Activated CD4-positive, CD25-positive, alpha-beta regulatory T cell treated with anti-CD3 and anti-CD28 coated beads, Interleukin-2, amount 50 U/mL, for 24 hours (primary cell): ENCODE measurements at regions not wholly inside any gene's neighbourhood (a gene's known extent, or its start where the extent isn't known, plus 50 kb on each side); places are given as distances from the start of the nearest gene placed in this dataset.

Experiments used
- ATAC-seq, 2 donors: fragments of 150-1000 bp; cut with Tn5 transposase; one replicate each; pipeline ENCODE4 v1.10.0; 2021; ENCODE audit warnings: mild to moderate bottlenecking in 1 of 2, moderate library complexity in 1 of 2

DNA sequence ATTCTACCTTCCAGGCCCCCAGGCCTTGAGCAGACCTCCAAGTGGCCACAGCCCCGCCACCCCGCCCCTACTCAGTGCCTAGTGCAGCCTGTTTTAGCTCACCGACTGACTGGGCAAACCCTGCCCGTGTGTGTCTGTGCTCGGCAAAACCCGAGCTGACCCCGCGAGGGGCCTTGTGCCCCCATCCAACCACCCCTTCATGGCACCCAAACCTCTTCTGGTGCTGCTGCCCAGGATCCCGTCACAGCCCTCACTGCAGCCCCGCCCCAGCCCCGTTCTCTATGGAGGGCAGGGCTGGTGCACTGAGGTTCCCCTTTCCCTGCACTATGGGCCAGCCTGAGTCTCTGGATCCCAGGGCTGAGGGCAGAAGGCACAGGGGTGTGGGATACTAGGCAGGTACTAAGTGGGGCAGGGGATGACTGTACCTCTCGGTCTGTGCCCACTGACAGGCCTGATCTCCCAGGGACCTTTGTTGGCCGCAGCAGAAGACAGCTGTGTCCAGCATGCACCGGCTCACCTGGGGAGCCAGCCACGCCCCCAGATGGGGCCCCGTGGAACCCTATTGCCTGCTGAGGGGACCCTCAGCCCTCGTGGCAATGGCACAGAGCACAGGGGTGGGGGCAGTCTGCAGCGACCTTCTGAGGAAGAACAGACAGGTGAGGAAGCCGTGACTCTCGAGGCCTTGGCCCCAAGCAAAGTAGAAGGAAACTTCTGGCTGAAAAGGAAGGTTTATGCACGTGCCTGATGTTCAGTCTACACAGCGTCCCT, 69.9 kb upstream of the OTOS start:
- ATAC-seq: no peak

DNA sequence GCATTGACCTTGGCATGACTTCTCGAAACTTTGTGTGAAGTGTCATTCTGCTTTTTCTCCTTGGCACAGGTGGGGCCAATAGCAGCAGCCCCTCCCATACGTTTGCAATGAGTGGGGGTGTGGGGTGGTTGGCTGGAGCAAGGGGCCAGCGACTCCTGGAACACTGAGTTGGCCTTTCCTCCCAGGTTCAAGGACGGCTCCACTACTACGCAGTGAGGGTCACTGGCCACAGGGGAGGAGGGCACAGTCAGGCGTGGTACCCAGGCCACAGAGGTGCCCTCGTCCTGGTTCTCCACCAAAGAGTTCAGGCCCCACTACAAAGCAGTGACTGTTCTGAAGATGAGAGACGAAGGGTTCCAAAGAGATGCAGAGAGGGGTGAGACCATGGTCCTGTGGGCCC, 70.6 kb upstream of the OTOS start:
- no peak for ATAC-seq

DNA sequence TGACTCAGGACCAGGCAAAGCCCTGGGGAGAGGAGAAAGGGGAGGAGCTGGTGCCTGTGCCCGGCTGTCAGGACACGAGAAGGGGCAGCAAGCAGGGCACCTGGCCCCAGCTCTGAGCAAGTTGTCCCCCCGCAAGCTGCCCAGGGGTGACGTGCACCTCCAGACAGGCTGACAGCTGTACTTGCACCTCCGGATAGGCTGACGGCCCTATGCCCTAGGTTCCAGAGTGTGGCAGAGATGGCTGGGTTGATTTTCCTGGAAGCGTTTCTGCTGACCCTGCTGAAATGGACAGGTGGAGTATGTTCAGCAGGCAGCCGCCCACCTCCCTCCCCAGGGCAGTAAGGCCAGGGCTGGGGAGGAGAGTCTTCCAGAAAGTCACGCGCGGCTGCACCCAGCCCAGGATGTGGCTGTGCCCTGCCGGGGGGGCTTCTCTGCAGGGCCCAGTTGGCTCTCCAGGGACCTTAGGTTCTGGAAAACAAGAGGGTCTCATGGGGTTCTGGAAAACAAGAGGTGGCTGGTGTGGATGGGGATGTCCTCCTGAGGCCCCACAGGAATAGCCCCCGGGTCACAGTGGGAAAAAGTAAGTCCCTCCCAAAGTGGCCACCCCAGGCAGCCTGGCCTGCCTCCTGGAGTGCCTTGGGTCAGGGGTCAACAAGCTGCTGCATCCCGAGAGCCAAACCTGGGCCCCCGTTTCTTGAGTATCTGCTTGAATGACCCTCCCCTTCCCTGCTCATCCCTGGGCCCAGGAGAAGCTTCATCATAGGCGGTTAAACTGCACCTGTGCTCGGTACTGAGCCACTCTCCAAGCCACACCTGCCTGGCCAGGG, 71.4 kb upstream of the OTOS start:
- ATAC-seq: no peak

DNA sequence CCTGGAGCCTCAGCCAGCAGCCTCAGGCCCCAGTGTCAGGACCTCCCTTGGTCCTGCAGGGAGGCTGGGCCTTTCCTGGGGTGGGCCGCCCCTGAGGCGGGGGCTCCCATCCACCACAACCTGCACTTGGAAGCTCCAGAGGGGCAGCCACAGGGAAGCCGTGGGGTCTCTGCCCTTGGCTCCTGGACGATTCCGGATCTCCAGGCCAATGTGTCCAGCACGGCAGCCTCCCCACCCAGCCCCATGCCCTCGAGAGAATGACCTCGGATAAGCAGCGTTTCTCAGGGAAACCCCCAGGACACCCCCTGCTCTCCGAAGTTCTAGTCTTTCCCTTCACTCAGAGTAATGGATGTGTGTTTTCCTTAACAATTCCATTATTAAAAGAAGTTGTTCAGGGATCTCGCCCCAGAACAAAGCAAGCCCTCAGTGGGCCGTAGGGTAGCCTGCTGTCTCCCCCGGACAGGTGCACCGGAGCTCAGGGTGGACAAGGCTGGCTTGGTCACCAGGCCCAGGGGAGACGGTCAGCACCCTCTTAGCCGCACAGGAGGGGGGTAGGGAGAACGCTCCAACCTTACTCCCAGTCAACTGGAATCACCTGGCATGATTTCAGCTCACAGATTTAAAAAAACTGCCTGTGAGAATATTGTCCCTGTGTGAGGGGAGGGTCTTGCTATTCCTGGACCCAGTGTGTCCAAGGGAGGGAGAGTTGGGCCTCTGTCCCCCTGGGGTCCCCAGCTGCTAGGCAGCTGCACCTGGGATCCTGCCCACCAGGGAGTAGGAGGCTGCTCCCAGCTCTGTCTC, 72.2 kb upstream of the OTOS start:
- ATAC-seq: no peak

DNA sequence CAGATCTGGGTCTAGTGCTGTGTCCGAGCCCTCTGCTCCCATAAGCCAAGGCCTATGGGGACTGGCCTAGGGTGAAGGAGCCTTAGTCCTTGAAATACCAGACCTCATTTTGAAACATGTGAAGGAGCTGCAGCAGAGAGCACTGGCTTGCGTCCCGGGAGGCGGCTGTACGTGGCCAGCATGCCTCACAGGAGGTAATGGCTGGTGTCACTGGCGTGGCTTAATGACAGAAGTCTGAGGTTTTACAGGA, 72.7 kb upstream of the OTOS start:
- no peak for ATAC-seq

DNA sequence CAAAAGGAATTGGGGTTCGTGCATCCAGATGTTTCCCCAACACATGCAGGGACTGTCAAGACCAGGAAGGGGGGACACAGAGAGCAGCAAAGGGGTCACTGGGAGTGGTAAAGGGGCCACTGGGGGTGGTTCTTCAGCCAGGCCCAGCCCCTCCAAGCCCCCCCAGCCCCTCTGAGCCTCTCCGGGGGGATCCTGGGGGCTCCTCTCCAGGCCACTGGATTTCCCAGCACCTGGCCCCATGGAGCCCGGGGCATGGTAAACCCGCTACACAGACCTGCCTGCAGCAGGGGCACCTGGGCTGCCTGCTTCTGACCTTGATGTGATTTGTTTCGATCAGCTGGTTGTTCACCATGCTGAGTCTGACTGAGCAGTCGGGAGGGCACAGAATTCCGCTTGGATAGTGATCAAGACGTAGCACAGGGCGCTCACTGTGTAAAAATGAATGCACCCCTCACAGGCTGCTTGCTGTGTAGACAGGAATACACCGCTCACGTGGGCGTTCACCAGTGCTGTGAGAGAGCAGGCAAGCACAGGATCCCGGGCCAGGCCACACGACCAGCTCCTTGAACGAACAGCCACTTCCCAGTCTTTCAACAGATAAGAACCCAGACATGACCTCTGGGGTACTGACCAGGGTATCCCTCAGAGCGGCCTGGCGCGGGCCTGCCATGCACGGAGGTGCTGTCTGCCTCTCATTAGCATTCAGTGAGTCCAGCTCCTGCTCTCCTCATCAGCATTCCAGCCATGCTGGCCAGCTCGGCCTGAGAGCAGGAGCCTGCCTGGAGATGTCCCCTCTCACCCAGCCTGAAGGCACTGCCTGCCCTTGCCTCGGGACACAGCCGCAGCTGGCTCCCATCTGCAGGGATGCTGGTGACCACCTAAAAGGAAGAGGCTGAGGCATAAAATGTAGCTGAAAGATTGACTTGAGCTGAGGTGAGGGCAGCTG, 73.3 kb upstream of the OTOS start:
- no peak for ATAC-seq

DNA sequence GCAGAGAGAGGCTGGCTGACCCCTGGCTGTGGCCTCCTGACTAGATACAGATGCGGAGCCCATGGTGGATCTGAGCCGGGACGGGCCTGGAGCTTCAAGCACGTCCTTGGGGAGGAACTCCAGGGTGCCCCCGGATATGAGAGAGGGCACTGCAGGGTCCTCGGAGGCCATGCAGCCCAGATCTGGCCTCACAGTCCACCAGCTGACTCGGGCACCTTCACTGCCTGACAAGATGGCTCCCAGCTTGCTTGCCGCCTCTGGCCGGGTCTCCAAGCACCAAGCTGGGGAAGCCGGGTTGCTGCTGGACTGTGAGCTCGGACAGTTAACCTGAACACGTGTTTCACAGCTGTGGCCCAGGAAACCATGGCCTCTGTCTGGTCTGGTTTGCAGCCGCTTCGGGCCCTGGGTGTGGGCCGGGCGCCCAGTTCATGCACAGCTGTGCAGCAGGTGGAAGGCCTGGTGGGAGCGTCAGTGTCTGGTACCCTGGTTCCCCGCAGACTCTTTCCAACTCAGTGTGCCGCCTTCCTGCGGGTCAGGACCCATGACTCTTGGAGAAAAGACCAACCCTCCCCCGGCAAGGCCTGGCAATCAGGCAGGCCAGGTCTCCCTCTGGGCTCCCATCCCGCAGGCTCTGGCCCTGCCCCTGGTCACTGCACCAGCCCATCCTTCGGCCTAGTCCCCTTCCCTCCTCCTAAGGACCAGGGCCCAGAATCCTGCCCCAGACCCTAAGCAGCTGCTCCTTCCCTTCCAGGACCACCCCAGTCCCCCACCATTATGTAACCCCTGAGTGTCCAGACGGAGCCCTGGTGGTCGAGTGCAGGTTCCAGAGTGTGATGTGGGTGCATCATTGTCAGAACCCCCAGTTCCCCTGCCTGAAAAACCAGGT, 74.6 kb upstream of the OTOS start:
- ATAC-seq: no peak

DNA sequence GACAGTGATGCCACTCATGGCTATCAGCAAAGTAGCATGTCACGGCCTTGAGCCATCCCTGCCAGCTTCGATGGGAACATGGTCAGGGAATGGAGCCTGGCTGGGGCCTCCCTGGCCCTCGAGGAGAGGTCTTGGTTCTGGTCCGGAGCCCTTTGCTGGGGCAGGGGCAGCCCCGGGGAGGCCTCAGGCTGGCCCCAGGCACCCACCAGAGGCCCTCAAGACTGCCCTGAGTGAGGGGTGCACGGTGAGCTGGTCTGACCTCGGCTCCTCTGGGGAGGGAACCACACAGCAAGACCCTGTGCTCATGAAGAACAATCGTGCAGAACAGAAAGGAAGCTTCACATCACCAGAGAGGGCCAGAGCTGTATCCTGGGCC, 75.2 kb upstream of the OTOS start:
- ATAC-seq: no peak

DNA sequence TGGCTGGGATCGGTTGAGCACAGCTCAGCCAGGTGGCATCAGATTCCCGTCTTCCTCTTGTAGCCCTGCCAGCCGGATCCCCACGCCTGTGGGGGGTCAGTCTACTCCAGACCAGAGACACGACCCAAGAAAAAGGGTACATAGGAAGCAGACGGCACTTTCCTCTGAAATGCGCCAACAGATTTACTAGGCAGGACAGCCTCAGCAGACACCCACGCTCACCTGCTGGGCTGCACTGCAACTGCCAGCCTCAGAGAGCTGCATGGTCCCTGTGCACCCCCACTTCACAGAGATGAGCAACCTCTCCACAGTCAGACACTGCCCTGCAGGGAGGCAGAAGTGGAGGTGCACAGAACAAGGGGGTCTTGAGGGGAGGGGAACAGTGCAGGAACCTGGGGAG, 75.7 kb upstream of the OTOS start:
- no peak for ATAC-seq

DNA sequence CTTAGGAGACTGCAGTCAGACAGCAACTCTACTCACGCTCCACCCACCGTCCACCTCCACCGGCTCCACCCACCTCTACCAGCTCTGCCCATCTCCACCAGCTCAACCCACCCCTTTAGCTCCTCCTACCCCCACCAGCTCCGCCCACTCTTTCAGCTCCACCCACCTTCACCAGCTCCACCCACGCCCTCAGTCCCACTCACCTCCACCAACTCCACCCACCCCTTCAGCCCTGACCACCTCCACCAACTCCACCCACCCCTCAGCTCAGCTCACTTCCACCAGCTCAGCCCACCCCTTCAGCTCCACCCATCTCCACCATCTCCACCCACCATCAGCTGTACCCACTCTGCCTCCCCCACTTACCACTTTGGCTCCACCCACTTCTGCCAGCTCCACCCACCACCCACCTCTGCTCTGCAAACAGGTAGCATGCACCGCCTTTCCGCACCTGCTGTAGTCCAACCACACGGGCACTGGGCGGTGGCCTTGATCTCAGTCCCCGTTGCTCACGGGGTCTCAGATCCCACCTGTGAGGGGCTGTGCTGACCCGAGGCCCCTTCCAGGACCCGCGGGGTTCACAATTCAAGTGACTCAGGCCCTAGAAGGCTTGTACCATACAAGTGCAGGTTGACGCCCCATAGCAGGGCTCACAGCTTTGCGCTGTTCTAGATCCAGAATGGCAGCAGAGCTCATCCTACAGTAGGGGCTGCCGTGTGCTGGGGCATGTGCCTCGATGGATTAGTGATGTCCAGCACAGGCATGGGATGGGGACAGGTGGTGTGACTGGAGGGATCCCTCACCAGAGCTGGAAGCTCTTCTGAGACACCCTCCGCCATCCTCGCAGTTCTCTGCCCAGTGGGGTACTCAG, 77.2 kb upstream of the OTOS start:
- no peak for ATAC-seq

DNA sequence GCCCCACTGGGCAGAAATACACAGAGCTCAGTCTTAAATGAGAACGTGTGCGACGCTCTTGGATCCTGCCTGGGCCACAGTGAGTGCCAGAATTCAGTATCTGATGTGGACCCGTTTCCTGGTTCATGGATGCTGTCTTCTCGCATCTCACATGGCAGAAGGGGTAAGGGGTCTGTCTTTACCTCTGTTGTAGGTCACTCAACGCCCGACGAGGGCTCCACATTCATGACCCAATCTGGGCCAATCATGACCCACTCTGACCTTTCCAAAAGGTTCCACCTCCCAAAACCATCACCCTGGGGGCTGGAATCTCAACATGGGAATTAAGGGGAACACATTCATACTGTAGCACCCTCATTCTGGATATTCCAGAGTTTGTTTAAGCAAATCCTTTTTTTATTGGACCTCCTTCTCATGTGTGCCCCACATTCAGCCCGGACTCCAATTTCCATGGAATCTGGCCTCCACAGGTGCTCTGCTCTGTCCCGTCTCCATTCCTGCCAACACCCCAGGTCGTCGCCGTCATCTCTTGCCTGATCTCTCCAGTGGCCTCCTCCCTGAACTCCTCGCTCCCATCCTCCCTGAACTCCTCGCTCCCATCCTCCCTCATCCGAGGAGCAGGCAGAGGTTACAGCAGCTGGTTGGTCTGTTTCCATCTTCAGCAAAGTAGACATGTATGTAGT, 78.9 kb upstream of the OTOS start:
- no peak for ATAC-seq

DNA sequence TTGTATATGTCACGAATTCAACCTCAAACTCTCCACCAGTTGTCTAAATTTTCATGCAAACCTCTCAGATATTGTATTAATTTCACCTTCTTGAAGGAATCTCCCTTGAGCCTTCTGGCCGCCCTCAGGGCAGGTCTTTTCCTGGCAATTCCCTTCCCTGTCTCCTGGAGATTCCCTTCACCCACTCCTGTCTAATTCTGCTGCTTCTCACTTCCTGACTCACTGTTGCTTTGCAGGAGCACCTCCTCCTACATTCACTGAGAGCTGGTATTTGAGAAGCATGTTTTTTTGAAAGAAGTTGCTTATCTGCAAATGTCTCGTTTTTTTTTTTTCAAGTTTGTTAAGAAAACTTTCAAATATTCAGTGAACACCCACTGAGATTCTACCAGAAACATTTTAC, 79.9 kb upstream of the OTOS start:
- ATAC-seq: no peak

DNA sequence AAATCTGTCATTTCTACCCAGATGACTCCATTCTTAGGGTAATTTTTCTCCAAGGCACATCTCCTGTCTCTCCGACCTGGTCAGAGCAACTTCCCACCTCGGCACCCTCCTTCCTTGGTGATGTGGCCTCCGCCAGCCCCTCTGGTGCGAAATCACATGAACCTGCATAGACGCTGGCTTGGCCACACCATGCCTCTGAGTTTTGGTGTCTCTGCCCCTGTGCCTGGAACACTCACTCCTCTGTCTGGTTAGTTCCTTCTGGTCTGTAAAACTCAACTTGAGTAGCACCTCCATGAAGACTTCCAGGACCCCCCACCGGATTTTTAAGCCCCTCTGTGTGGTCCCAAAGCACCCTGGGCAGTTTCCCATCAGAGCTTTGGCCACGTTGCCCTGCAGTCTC, 83.2 kb upstream of the OTOS start:
- no peak for ATAC-seq

DNA sequence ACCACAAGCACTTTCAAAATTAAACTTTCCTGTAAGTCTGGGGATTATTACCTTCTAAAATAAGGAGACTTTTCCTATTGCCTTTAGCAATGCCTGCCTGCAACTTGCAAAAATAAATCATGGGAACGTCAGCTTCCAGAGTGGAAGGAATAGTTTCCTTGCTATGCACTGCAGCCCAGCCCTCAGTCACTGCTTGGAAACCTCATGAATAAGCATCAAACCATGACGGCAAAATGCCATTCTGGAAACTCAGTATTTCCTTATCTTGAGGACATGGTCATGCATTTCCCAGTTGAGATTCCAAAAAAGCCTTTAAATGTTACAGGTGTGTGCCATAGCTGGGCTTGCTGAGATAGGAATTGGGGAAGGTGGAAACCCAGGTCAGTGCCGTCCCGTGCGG, 84.2 kb upstream of the OTOS start:
- ATAC-seq: no peak

DNA sequence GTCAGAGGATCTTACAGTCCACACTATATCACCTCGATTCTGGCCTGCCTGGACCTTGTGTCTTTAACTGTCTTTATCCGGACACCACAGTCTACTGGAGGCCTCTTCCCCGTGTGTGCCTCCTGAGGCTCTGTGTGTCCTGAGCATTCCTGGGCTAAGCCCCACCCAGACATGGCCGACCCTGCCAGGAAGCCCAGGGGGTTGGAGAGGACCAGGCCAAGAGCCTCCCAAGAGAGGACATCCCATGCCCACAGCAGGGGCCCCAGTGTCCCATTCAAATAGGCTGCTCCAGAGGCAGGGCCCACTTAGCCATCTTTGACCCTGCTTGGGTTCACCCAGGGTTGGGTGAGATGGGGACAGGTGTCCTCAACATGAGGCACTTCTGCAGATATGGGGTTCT, 84.7 kb upstream of the OTOS start:
- ATAC-seq: no peak

DNA sequence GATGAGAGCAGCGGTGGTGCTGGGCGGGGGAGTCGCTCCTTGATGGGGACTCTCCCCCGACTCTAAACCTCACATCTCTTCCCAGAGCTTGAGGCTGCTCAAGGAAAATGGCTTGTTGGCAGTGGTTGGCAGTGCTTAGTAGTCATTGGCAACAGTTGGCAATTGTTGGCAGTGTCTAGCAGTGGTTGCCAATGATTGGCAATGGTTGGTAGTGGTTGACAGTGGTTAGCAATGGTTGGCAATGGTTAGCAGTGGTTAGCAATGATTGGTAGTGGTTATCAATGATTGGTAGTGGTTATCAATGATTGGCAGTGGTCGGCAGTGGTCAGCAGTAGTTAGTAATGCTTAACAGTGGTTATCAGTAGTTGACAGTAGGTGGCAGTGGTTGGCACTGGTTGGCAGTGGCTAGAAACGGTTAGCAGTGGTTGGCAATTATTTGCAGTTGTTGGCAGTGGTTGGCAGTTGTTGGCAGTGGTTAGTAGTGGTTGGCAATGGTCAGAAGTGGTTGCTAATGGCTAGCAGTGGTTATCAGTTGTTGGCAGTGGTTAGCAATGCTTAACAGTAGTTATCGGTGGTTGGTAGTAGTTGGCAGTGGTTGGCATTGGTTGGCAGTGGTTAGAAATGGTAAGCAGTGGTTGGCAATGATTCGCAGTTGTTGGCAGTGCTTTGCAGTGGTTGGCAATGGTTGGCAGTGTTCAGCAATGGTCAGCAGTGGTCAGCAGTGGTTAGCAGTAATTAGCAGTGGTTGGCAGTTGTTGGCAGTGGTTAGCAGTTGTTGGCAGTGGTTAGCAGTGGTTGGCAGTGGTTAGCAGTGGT, 85.4 kb upstream of the OTOS start:
- no peak for ATAC-seq

DNA sequence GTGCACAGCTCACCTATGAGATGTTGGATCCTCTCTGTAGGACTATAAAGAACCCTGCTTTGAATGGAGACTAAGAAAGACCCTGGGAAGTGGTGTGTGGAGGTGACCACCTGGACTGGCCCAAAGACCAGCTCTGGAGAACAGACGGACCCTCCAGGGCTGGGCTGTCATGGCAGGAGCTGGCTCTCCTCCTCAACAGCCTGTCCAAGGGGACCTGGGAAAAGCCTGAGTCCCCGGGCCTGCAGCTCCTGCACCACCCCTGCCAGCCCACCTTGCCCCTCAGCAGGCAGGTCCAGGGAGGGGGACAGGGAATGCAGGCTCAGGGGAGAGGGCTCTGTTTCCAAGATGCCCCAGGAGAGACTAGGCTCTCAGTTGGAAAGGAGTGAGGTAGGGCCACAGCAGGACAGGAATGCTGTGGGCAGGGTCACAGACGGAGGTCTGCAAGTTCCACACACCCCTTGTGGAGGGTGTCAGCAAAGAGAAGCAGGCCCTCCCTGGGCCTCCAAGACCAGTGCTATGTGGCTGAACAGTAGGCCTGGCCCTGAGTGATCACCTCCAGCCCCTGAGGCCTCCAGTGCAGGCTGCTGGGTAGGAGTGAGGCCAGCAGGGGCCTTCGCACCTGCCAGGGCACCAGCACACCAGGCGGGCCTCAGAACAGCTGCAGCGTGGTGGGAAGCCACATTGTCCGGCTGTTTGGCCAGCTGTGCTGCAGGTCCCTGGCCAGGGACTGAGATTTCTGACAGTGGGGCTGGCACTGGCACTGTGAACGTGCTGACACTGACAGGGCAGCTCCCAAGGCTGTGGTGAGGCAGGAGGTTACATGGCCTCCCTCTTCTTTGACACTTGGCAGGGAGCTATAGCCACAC, 86.4 kb upstream of the OTOS start:
- ATAC-seq: no peak
